Smooth muscle cell of the brain vasculature (primary cell): ENCODE measurements at regions not wholly inside any gene's neighbourhood (a gene's known extent, or its start where the extent isn't known, plus 50 kb on each side); places are given as distances from the start of the nearest gene placed in this dataset.

ENCODE experiments used
- DNase-seq: peaks from one replicate; pipeline ENCODE4 v3.0.0-alpha.2; 2012; ENCODE audit warnings: low read depth, low spot score

DNA sequence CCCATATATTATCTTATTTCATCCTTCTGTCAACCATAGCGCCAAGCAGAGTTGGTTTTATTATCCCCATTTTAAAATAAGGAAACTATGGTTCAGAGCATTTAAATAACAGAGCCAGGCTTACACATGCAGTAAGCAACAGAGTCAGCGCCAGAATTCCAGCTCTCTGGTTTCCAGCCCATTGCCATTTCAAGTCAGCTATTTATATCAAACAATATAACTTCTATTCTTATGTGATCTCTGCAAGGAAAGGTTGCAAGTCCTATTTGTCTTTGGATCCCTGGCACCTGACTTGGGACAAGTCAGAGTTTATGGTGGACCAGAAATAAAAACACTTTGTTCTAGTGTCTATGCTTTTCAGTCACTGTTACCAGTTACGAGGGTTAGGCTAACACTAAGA is 174.1 kb upstream of the EEA1 start:
- DNase-seq: no peak

DNA sequence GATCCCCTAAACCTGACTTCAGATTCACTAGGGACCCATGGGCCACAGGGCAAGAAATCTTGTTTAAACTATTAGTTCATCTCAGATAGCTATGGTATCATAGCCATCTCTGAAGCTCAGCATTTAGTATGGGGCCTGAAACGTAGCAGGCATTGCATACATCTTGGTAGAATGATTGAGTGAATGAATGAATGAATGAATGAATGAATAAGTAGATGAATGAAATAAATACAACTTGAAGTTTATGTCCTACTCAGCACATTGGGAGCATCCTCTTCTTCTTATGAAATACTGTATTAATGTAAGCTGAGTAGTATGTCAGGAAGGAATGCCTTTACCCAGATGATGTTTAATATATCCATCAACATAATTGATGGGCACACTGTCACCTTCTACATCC is 175.4 kb upstream of the EEA1 start:
- no peak for DNase-seq

DNA sequence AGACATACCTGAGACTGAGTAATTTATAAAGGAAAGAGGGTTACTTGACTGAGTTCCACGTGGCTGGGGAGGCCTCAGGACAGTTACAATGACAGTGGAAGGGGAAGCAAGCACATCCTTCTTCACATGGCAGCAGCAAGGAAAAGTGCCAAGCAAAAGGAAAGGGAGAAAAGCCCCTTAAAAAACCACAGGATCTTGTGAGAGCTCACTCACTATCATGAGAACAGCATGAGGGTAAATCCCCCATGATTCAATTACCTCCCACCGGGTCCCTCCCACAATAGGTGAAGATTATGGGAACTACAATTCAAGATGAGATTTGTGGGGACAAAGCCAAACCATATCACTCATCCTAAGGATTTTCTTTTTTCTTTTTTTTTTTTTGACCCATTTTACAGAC is 177.8 kb upstream of the EEA1 start:
- DNase-seq: no peak

DNA sequence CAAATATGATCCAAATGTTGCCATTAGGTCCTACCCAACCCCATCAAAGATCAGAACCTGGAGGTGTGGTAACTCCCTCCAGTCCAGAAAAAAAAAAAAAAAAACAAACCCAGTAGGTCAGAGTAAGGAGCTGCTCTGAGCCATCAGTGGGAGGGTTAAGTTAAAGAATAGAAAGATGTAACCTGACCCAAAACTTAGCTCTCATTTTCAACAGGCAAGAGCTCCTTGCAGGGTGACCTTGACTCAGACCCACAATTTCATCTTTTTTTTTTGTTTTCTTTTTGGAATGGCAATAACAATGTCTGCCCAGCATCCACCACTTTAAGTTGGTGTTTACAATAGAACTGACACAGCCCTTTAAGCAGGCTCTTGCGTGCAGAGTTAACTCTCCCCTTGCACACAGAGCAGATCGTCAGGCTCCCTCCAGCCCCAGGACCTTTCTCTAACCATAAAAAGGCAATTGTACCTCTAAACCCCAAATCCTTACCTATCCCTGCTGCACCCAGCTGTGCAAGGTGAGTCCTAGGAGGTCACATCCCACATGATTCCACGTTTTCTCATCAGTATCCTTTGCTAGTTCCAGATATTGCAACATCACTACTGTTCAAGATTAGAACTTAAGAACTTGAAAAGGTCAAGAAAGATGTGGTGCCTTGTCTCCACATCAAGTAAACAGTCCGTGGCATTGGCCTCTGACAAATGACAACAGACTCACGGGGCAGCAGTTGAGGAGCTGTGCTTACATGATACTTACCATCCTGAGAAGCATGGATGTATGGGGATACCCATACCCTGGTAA is 178.6 kb upstream of the EEA1 start:
- DNase-seq: no peak

DNA sequence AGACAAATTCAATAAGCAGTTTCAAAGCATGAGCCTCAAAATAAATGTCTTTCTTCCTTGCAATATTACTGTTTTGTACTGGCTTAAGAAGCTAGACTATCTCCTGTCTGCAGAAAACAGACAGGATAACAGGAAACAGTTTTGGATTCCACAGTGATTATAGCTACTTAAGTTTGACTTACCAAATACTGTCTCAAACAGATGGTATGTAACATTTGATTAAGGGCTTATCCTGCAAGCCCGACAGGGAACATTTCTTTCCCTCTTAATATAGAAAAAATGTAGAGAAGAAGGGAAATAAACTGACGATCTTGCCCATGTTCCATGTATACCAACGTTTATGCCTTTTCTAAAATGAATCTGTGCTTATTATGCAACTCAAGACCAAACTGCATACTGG is 179.9 kb upstream of the EEA1 start:
- no peak for DNase-seq

DNA sequence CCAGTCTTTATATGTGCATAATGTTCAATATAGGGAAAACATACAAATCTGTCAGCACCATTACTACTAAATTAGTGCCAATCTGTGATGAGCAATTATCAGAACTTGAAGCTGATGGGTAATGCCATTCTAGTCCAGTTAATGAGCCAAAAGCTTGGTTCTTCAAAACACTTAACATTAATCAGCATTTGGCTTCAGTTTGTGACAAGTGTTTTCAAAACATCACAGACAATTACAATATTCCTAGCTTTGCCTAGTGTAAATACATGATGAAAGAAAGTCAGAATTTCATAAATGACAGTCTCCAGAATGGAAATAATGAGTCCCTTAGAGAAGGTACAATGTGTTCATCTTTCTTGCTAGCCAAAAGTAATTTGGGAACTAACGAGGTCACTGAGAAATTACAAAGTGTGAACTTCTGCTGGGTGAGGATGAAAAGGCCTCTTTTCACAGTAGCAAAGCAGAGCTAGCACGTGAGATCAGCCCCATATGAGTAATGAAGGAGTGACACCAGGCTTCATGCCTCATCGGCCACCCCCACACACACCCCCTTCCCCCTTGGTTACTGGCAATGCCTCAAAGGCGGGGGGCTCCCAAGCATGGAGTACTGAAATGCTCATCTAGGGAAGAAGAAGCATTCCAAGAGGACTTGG is 180.6 kb upstream of the EEA1 start:
- no peak for DNase-seq

DNA sequence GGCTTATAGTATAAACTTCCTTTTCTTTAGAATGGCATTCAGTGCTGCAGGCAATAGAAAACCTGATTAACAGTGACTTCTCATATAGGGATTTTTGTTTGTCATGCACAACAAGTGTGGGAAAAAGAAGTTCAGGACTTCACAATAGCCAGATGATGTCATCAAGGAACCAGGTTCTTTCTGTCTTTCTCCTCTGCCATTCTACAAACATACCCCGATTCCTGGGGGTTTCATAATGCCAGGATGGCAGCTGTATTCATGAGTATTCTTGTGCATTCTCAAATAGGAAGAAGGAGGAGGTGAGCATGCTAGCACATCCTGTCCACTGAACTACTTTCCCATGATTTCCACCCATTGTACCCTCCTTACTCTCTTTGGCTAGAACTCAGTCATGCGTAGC is 182.7 kb upstream of the EEA1 start:
- no peak for DNase-seq

DNA sequence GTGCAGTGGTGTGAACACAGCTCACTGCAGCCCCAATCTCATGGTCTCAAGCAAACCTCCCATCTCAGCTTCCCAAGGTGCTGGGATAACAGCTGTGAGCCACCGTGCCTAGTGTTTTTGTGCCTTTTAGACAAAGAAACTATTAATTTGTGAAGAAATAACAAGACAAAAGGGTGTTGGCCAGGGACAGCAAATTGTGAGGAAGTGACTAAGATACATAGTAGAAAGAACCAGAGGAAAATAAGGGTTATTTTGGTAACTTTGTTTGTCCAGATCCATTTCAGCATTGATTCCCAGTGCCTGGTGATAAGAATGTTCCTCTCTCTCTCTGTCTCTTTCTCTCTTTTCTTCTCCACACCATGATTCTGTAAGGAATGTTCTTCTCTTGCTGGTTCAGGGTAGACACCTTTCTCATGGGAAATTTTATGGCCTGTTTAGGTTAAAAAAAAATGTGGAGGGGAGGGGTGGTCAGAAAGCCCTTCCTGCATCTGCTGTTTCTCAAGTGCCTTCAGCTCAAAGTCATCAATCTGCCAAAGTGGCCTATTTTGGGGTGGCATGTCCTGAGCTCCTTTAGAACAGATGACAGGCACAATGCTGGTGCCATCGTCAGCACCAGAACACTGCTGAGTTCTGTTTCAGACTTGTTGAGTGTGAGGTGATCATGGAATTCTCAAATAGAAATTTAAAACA is 184.4 kb upstream of the EEA1 start:
- DNase-seq: no peak

DNA sequence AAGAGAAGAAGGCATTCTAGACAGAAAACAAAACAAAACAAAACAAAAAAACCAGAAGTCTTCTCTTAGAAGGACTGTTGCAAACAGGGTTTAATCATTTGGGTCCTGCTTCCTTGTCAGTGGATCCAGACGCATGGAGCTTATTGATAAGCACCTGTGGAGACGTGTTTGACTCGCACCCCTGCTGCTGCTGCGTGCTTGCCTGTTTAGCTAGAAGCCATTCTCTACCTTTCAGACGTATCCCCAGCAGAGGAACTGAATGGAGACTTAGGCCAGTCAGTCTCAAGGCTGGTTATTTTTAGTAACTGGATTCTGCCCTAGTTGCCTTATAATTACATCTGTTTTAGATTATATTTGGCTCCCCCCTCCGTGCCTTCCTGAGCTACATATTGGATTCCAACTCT is 186.1 kb upstream of the EEA1 start:
- DNase-seq: no peak

DNA sequence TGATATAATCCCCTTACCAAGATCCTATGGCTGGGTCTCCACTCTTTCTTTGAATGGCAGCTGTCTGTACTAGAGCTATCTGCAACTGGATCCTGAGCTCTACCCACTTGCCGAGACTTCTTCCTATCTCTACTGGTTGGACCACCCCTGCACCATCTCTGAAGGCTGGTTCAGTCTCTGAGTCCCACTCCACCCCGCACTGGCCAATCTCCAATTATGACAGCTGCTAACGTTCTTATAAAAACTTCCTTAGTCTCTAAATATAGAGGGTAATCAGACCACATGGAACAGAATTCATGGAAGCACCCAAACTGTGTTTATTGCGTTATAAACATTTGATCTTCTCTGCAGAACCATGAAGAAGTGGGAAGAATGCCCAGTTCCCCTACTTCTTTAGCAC is 186.6 kb upstream of the EEA1 start:
- DNase-seq: no peak

DNA sequence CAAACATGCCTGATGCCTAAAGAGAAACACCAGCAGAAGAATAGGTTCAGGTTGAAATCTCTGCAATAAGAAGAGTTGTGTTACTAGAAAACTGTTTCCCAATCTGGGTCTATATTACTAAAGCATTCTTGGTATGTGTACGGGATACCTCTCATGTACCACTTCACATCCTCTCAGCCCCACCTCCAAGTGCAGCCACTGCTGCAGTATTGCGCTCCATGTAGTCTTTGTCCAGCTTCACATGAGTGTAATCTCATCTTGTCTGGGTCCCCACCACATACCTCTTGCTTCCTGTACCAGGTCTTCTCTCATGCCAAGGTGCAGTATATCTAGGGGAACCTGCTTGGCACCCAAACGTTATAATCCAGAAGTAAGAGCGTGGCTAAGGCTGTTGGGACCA is 187.5 kb upstream of the EEA1 start:
- DNase-seq: no peak

DNA sequence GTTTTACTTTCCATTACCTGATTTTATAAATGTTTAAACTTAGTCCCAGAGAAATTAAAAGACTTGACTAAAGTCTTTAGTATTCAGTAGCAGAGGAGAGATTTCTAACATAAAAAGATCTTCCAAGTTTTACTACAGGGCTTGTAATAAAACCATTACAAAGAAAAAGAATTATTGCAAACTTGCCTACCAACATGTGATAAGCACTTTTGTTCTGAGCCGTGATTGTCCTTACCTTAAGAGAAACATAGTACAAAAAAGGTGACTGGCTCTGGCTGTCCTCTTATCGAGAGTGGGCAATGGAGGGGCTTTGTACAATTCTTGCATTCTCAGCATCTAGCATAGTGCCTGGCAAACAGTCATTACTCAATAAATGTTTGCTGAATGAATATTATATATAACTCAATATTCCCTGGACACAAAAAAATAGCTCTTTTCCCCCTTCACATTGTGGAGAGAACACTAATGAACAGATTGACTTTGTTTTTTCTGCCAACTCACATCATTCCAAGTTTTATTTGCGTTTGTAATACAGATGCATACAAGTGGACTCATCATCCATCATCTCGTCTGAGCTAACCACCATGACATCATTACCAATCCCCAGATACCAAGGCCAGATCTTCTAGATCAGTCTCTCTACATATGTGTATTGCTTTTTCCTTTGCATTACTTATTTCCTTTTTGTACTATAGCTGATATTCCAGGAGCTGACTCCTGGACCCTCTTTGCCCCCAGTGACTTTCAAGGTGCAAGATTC is 192.8 kb upstream of the EEA1 start:
- no peak for DNase-seq

DNA sequence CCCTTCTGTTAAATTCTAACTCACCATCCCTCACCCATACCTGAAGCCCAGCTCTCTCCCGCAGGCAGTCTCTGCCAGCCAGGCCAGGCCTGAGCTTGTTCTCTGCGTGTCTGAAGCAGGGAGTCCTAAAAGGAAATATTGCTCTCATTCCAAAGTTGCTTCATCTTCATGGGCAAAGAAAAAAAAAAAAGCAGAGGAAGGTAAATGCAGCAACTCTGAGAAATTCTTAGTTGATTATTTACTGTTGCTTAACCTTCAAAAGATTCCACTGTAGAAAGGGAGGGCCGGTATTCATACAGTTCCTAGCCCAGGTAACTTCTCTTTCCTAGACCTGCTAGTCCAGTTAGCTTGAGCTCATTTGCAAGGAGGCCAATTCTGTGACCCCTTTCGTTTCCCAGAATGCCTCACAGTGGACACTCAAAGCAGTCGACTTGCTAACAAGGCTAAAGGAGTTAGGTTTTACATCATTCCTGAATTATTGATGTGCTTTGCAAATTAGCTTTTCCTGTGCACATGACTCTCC is 193.5 kb upstream of the EEA1 start:
- DNase-seq: no peak

DNA sequence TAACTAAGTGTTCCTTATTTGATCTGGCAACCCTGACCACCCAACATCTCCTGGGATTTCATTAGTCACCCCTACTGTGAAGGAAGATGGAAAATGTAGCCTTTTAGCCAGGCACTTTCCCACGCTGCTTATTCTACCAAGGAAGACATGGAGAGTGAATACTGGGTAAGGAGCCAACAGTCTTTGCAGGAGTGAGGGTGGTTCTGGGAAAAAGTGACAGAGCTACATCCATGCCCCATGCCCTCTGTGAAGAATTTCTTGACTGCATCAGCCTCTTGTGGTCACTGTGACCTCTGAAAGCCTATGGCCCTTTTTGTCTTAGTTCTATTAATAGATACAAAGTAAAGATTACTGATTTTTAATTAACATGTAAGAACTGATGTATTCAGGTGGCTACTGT is 196.0 kb upstream of the EEA1 start:
- no peak for DNase-seq

DNA sequence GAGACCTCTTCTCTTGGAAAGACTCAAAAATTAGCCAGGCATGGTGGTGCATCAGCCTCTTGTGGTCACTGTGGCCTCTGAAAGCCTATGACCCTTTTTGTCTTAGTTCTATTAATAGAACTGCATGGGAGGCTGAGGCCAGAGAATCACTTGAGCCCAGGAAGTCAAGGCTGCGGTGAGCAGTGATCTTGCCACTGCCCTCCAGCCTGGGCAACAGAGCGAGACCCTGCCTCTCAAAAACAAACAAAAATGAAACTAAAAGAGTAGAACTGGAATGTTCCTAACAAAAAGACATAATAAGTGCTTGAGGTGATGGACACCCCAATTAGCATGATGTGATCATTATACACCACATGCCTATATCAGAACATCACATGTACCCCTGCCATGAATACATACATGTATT is 197.0 kb upstream of the EEA1 start:
- DNase-seq: no peak

DNA sequence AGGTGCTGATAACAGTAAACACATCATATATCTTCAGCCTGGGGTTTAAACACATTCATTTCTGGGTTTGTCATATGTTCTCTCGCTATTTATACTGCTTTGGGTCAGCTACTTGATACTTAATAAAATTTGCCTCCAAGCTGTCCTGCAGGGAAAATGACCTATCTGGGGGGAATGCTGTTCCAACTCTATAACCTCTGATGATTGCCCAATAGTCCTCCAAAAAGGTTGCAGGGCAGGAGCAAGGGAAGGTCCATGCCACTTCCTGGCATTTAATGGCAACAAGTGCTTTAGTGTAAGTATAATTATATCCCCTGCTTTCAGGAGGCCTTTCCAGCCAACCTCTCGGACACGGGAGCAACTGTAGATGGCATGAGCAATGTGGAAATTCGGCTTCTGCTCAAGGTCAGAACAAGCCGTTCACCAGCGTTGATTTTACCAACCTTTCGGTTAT is 198.0 kb upstream of the EEA1 start:
- no peak for DNase-seq

DNA sequence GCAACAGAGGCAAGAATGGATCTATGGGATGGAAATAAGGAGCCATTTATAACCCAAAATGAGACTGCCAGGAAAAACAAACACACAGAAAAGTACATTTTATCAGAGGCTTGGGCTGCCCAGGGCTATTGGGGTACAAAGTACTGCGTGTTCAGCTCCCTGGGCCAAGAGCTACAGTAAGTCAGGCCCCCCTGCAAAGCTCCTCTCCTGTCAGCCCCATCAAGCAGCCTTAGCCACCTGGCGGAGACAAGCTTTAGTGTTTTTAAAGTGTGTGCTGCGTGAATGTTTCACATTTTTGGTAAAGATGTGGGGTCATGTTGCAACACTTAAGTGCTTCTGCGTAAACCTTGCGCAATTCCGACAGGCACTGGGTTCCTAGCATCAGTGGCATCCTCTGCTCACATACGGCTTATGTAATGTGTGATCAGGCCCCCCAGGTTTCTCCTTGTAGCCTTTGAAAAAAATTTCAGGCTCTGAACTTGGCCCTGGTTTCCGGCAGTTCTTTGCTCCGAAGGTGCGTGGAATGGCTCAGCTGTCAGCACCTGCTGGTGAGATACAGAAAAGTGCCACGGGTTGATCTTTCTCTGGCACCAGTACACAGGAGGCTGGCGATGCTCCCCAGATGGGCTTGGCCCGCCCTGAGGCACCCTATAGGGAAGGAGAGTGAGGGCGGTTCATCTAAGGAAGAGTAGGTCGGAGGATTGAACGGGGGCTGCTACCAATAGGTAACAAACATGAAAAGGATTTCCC is 198.7 kb upstream of the EEA1 start:
- DNase-seq: peak; percentile 81

DNA sequence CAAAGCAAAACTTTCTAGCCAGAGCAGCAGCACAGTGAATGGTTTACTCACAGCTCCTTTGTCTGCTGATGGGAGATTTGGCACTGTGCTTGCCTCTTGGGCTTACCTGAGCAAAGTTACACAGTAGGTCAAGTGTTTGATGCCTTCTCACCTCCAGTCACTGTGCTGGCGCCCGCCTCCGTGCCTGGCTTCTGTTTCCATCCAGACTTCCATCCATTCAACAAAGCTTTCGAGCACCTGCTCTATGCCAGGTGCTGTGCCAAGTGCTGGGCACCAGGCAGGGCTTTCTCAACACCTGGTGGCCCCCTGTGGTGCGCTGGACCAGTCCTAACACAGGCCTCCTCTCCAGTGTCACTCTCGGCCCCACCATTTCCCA is 199.2 kb upstream of the EEA1 start:
- DNase-seq: no peak

DNA sequence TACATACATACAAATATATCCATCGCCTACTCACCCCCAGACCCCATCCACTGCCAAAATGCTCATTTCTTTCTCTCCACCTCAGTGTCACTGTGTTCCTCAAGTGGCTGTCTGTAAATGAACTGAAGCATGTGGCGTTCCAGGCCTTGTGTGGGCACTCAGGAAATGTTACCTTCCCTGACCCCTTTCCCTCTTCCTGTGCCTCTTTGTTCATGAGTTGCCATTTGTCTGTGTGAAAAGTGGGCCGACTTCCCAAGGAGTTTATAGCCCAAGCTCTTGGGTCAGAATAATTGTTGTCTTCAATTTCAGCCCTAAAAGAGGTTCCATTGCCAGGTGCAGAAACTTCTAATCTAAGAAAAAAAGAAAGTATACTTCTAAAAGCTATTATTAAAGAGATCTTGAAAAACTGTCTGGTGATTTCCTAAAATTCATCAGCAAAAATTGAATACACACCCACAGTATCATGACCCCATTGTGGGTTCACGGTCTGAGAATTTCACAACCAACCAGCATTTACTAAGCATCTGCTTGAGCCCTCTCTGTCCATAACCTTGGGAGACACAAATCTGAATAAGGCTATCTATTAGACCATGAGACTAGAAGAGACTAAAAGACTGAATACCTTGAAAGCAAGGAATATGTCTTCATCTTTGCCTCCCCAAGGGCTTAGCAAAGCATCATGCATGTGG is 201.4 kb upstream of the EEA1 start:
- DNase-seq: no peak

DNA sequence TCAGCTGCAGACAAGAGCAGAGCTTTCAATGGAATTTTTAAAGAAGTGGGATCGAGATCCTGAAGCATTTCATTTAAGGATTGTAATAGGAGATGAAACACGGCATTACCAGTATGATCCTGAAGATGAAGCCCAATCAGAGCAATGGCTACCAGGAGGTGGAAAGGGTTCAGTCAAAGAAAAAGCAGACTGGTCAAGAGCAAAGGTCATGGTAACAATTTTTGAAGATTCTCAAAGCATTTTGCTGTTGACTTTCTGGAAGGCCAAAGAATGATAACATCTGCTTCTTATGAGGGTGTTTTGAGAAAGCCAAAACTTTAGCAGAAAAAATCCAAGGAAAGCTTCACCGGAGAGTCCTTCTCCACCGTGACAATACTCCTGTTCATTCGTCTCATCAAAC is 204.3 kb upstream of the EEA1 start:
- DNase-seq: no peak
